MCF 10A (cell line): ENCODE measurements at regions not wholly inside any gene's neighbourhood (a gene's known extent, or its start where the extent isn't known, plus 50 kb on each side); places are given as distances from the start of the nearest gene placed in this dataset.
"Not testable (repeated sequence)": the region's sequence is repeated elsewhere in the genome, so short reads cannot be mapped to it uniquely, and the experiment has no call there.

ENCODE experiments used
- BruUV-seq: library from RNA; stranded (reverse); fragments of 400-500 nt; replicated peaks from 2 replicates; lab custom pipeline; 2021; lab: Mats Ljungman, UMichigan
- CTCF ChIA-PET: fragments of 300-600 bp; sonication (Branson Sonifier 250); formaldehyde crosslinking; extraction: SDS; loops from one replicate; lab custom pipeline; 2021; ENCODE audit warnings: antibody characterized with exemption, inconsistent platforms; lab: Yijun Ruan, JAX
- POLR2A ChIA-PET: fragments of 300-600, 350-650 bp; sonication (Branson Sonifier 250); formaldehyde crosslinking; extraction: SDS; loops from one replicate; lab custom pipeline; 2020; ENCODE audit warnings: antibody characterized with exemption, inconsistent platforms; lab: Yijun Ruan, JAX
- DNase-seq: peaks from one replicate; pipeline ENCODE4 v3.0.0-alpha.2; 2018; ENCODE audit not compliant: unreplicated experiment
- H3K27ac Mint-ChIP-seq: one replicate; pipeline ENCODE4 v1.8.0; 2022; ENCODE audit warnings: mild to moderate bottlenecking, low read depth, mixed read lengths; ENCODE audit not compliant: unreplicated experiment
- H3K27me3 Mint-ChIP-seq: one replicate; pipeline ENCODE4 v1.8.0; 2022; ENCODE audit warnings: mixed read lengths; ENCODE audit not compliant: insufficient read depth, unreplicated experiment
- H3K36me3 Mint-ChIP-seq: one replicate; pipeline ENCODE4 v1.8.0; 2022; ENCODE audit warnings: mild to moderate bottlenecking, moderate library complexity, mixed read lengths; ENCODE audit not compliant: insufficient read depth, unreplicated experiment
- H3K4me1 Mint-ChIP-seq: one replicate; pipeline ENCODE4 v1.8.0; 2022; ENCODE audit warnings: mixed read lengths; ENCODE audit not compliant: insufficient read depth, unreplicated experiment
- H3K4me3 Mint-ChIP-seq: one replicate; pipeline ENCODE4 v1.8.0; 2022; ENCODE audit warnings: mild to moderate bottlenecking, moderate library complexity, mixed read lengths; ENCODE audit not compliant: unreplicated experiment
- H3K9me3 Mint-ChIP-seq: one replicate; pipeline ENCODE4 v1.8.0; 2022; ENCODE audit warnings: mixed read lengths; ENCODE audit not compliant: unreplicated experiment
- intact Hi-C: fragments of 100-400 bp; cut with micrococcal nuclease; formaldehyde crosslinking; loops from 2 replicates; pipeline ENCODE4 v1.14.1; 2022
- TF ChIP-seq, protein P1 (sequence below): fragments of 200-600 bp; IDR thresholded peaks from one replicate; pipeline ENCODE4 v1.8.0; 2022; ENCODE audit warnings: antibody characterized with exemption, mild to moderate bottlenecking; ENCODE audit not compliant: unreplicated experiment

DNA sequence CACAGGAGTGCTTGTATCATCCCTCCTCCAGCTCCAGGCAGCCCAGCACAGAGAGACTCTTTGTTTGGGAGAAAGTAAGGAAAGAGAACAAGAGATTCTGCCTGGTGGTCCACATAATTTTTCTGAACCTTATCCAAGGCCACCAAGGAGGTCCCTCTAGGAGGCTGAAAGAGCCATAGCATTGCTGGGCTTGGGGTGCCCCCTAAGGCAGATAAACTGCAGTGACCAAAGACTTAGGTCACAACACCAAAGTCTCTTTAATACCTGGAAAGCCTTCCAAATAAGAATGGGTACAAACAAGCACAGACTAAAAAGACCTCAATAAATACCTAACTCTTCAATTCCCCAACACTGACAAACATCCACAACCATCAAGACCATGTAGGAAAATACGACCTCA, 310.2 kb upstream of the PPP2R3A start:
- DNase-seq, result no peak
- CTCF ChIA-PET, result no interaction called here
- BruUV-seq, result no TSS peak
- H3K4me3 Mint-ChIP-seq, result no peak overlapping the region
- H3K27me3 Mint-ChIP-seq, result no peaks in the 10 kb centered on the region
- POLR2A ChIA-PET, result no interaction called here
- peaks cover 28% of the 10 kb centered on the region for H3K9me3 Mint-ChIP-seq
- H3K36me3 Mint-ChIP-seq, result no peaks in the 10 kb centered on the region
- intact Hi-C loops, result no loop called here
- H3K27ac Mint-ChIP-seq, result no peak overlapping the region
- H3K4me1 Mint-ChIP-seq, result no peaks in the 10 kb centered on the region
- TF ChIP-seq, protein P1, sequence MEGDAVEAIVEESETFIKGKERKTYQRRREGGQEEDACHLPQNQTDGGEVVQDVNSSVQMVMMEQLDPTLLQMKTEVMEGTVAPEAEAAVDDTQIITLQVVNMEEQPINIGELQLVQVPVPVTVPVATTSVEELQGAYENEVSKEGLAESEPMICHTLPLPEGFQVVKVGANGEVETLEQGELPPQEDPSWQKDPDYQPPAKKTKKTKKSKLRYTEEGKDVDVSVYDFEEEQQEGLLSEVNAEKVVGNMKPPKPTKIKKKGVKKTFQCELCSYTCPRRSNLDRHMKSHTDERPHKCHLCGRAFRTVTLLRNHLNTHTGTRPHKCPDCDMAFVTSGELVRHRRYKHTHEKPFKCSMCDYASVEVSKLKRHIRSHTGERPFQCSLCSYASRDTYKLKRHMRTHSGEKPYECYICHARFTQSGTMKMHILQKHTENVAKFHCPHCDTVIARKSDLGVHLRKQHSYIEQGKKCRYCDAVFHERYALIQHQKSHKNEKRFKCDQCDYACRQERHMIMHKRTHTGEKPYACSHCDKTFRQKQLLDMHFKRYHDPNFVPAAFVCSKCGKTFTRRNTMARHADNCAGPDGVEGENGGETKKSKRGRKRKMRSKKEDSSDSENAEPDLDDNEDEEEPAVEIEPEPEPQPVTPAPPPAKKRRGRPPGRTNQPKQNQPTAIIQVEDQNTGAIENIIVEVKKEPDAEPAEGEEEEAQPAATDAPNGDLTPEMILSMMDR, result no peak

DNA sequence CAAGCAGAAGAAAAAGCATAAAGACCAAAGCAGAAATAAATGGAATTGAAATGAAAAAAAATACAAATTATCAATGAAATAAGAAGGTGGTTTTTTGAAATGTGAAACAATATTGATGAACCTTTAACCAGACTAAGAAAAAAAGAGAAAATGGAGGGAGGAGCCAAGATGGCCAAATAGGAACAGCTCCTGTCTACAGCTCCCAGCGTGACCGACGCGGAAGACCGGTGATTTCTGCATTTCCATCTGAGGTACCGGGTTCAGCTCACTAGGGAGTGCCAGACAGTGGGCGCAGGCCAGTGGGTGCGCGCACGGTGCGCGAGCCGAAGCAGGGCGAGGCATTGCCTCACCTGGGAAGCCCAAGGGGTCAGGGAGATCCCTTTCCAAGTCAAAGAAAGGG, 307.1 kb upstream of the PPP2R3A start:
- H3K27me3 Mint-ChIP-seq, H3K4me3 Mint-ChIP-seq, H3K36me3 Mint-ChIP-seq, H3K4me1 Mint-ChIP-seq, H3K27ac Mint-ChIP-seq, intact Hi-C loops, DNase-seq, BruUV-seq, POLR2A ChIA-PET, CTCF ChIA-PET: not testable (repeated sequence)
- H3K9me3 Mint-ChIP-seq, result peaks cover 28% of the 10 kb centered on the region

DNA sequence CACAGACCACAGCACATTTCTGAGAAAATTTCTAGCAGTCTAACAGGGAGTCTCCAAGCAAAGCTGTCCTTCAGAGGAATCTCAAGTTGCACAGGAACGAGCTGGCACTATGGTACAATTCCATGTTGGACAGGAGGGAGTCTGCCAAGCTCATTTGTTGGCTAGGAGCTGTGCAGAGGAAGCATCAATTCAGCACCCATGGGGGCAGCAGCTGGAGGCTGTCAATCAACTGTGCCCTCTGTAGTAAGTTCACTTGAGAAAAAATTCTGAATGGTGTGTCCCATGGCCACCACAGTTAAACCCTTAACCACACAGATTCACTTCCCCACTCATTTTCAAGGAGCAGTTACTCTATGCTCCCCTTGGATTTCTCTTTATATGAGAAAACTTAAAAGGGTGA, 298.5 kb upstream of the PPP2R3A start:
- no peak for DNase-seq
- Mint-ChIP-seq H3K4me3 (no peak overlapping the region), H3K27me3 (no peaks in the 10 kb centered on the region), H3K4me1 (no peaks in the 10 kb centered on the region), H3K27ac (no peak overlapping the region), H3K36me3 (no peaks in the 10 kb centered on the region), H3K9me3 (peaks cover 23% of the 10 kb centered on the region)
- BruUV-seq, result no TSS peak
- intact Hi-C loops, result no loop called here
- TF ChIP-seq, protein P1, result no peak
- CTCF ChIA-PET, result interaction anchor here (0.6 kb wide), 1 partner anchor 1923 kb away, joined by 3 read pairs; no protein-coding TSS in a partner anchor
- POLR2A ChIA-PET, result no interaction called here

DNA sequence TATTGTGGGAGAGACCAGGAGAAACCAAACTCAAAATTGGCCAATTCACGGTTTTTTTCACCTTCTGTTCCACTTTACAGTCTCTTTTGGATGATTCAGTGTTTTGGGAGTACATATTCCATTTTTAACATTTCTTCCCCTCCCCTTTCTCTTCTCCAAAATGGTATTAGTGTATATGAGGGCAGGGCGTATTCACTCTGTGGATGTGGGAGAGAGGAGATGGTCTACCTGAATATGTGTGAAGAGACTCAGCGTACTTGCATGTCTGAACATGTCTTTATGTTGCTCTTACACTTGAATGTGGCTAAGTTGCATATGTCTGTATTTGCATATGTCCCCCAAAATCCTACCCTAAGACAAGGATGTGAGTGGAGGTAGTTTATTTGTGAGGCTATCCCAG, 291.0 kb upstream of the PPP2R3A start:
- ChIA-PET POLR2A (interaction anchor here (1.0 kb wide), 1 partner anchor 22 kb away, joined by 3 read pairs; no protein-coding TSS in a partner anchor), CTCF (no interaction called here)
- TF ChIP-seq, protein P1, result no peak
- DNase-seq, result no peak
- intact Hi-C loops, result no loop called here
- Mint-ChIP-seq H3K27me3 (no peaks in the 10 kb centered on the region), H3K9me3 (peaks cover 13% of the 10 kb centered on the region), H3K4me3 (no peak overlapping the region), H3K36me3 (no peaks in the 10 kb centered on the region), H3K27ac (no peak overlapping the region), H3K4me1 (no peaks in the 10 kb centered on the region)
- no TSS peak for BruUV-seq

DNA sequence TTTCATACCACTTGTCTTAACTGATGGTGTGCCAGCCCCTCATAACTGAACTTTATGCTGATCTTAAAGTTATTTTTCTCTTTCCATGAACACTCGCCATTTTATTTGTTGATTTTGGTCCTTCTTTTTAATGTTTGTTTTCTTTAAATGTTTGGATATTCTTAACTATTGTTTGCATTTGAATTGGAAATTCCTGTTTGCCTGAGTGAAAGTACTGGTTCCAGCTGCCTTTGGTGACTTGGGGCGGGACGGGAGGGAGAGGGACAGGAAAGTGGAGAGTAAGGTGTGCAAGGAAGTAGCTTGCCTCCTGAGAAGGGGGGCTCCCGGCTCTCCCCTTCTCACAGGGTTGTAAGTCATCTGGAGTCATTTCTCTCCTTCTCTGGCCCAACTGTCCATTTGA, 287.1 kb upstream of the PPP2R3A start:
- ChIA-PET POLR2A (interaction anchor here (0.6 kb wide), 1 partner anchor 41 kb away, joined by 3 read pairs; no protein-coding TSS in a partner anchor), CTCF (interaction anchor here (0.7 kb wide), 1 partner anchor 17 kb away, joined by 3 read pairs; no protein-coding TSS in a partner anchor)
- Mint-ChIP-seq H3K4me1 (no peaks in the 10 kb centered on the region), H3K27me3 (no peaks in the 10 kb centered on the region), H3K36me3 (no peaks in the 10 kb centered on the region), H3K27ac (no peak overlapping the region), H3K4me3 (no peak overlapping the region), H3K9me3 (peaks cover 12% of the 10 kb centered on the region)
- intact Hi-C loops, result no loop called here
- TF ChIP-seq, protein P1, result no peak
- no peak for DNase-seq
- BruUV-seq, result no TSS peak
